A549 (cell line): ENCODE measurements at regions not wholly inside any gene's neighbourhood (a gene's known extent, or its start where the extent isn't known, plus 50 kb on each side); places are given as distances from the start of the nearest gene placed in this dataset.

Experiments used
- ATAC-seq, 2 experiments: fragments of 200-7000 bp in 1 of 2; fragments of >200 bp in 1 of 2; cut with Nextera tagmentation in 1 of 2; cut with Tn5 transposase in 1 of 2; 3 replicates each; pipeline versions ENCODE4 v1.8.0 to v1.9.1; 2018 to 2020; ENCODE audit warnings: mild to moderate bottlenecking in 1 of 2, moderate library complexity in 1 of 2
- CTCF ChIA-PET: fragments of 300-600 bp; sonication (Branson Sonifier 250); formaldehyde crosslinking; extraction: SDS; loops from one replicate; lab custom pipeline; 2021; ENCODE audit warnings: antibody characterized with exemption, inconsistent platforms; lab: Yijun Ruan, JAX
- POLR2A ChIA-PET: fragments of 350-600 bp; formaldehyde crosslinking; extraction: SDS; loops from one replicate; lab custom pipeline; 2021; ENCODE audit warnings: antibody characterized with exemption, inconsistent platforms; lab: Yijun Ruan, JAX
- DNase-seq, 2 experiments: peaks; one replicate each; pipeline versions ENCODE4 v3.0.0 to v3.0.0-alpha.2; 2011 to 2016; ENCODE audit warnings: low read depth in 1 of 2, low spot score in 1 of 2
- FAIRE-seq: peaks from 2 replicates; lab custom pipeline; 2011; peaks lifted over from hg19 to GRCh38; lab: Jason Lieb, UNC
- H3K27ac ChIP-seq, 2 experiments: fragments of >200 bp; sonication (Bioruptor Twin); formaldehyde crosslinking; 3 replicates each; pipeline ENCODE4 v1.5.1; 2016 to 2017
- H3K4me1 ChIP-seq: fragments of >200 bp; sonication (Bioruptor Twin); formaldehyde crosslinking; 3 replicates; pipeline ENCODE4 v1.6.1; 2016
- H3K4me2 ChIP-seq: fragments of >200 bp; sonication (Bioruptor Twin); formaldehyde crosslinking; 3 replicates; pipeline ENCODE4 v1.6.1; 2016
- H3K4me3 ChIP-seq: fragments of >200 bp; sonication (Bioruptor Twin); formaldehyde crosslinking; 3 replicates; pipeline ENCODE4 v1.5.1; 2016
- H3K9me3 ChIP-seq: fragments of >200 bp; sonication (Bioruptor Twin); formaldehyde crosslinking; 3 replicates; pipeline ENCODE4 v1.6.1; 2016
- ATOH8 ChIP-seq: fragments of 250-450 bp; sonication (Bioruptor Pico); IDR thresholded peaks from 2 replicates; pipeline ENCODE4 v1.5.0; 2020; ENCODE audit warnings: low read depth, mild to moderate bottlenecking, moderate library complexity
- BCL3 ChIP-seq: fragments of >200 bp; sonication (Bioruptor Twin); formaldehyde crosslinking; IDR thresholded peaks from 3 replicates; pipeline ENCODE4 v1.6.1; 2016
- BHLHE40 ChIP-seq: IDR thresholded peaks from 2 replicates; pipeline ENCODE4 v1.6.1; 2012; ENCODE audit warnings: low read depth, low read length, inconsistent platforms
- CHD2 ChIP-seq: fragments of 150-350 bp; IDR thresholded peaks from 2 replicates; pipeline ENCODE4 v1.6.1; 2014; ENCODE audit warnings: low read length; ENCODE audit not compliant: partially characterized antibody
- CHD4 ChIP-seq: fragments of 200-600 bp; sonication (generic); IDR thresholded peaks from 2 replicates; pipeline ENCODE4 v1.6.1; 2016; ENCODE audit warnings: antibody characterized with exemption, mild to moderate bottlenecking, borderline replicate concordance
- CTCF ChIP-seq: fragments of >200 bp; sonication (Bioruptor Twin); formaldehyde crosslinking; IDR thresholded peaks from 3 replicates; pipeline ENCODE4 v1.5.1; 2016
- EHF ChIP-seq: fragments of 250-450 bp; sonication (Bioruptor Pico); IDR thresholded peaks from 2 replicates; pipeline ENCODE4 v1.5.0; 2020; ENCODE audit warnings: mild to moderate bottlenecking
- EP300 ChIP-seq, 2 experiments: fragments of >200 bp; sonication (Bioruptor Twin); formaldehyde crosslinking; IDR thresholded peaks; 2 replicates in 1 of 2; 3 replicates in 1 of 2; pipeline ENCODE4 v1.6.1; 2016 to 2017
- FOSL2 ChIP-seq, 2 experiments: fragments of 450-650 bp in 1 of 2; fragments of >200 bp in 1 of 2; sonication (Bioruptor Twin) in 1 of 2; formaldehyde crosslinking; IDR thresholded peaks; 2 replicates each; pipeline versions ENCODE4 v1.5.0 to v1.6.1; 2016 to 2020; ENCODE audit warnings: mild to moderate bottlenecking in 1 of 2, moderate library complexity in 1 of 2
- GATA3 ChIP-seq: IDR thresholded peaks from 2 replicates; pipeline ENCODE4 v1.6.1; 2012; ENCODE audit warnings: borderline replicate concordance
- HDAC2 ChIP-seq: fragments of 200-600 bp; sonication (generic); IDR thresholded peaks from 2 replicates; pipeline ENCODE4 v1.6.1; 2016
- HMGXB4 ChIP-seq: fragments of 250-450 bp; sonication (Bioruptor Pico); IDR thresholded peaks from 2 replicates; pipeline ENCODE4 v1.5.0; 2021; ENCODE audit warnings: mild to moderate bottlenecking, moderate library complexity, borderline replicate concordance
- HOXB13 ChIP-seq: fragments of 250-450 bp; sonication (Bioruptor Pico); IDR thresholded peaks from 2 replicates; pipeline ENCODE4 v1.5.0; 2020; ENCODE audit warnings: low read depth, mild to moderate bottlenecking, moderate library complexity
- JUN ChIP-seq, 2 experiments: fragments of >200 bp; sonication (Bioruptor Twin); formaldehyde crosslinking; IDR thresholded peaks; 2 replicates in 1 of 2; 3 replicates in 1 of 2; pipeline ENCODE4 v1.6.1; 2016 to 2017
- MAZ ChIP-seq: fragments of 150-350 bp; IDR thresholded peaks from 2 replicates; pipeline ENCODE4 v1.6.1; 2014; ENCODE audit warnings: antibody characterized with exemption, low read depth, low read length, borderline replicate concordance
- MYC ChIP-seq: IDR thresholded peaks from 2 replicates; pipeline ENCODE4 v1.6.1; 2012; ENCODE audit warnings: mild to moderate bottlenecking, inconsistent platforms, low read length, improper control_type of control experiment, borderline replicate concordance
- NR3C1 ChIP-seq: fragments of >200 bp; sonication (Bioruptor Twin); formaldehyde crosslinking; IDR thresholded peaks from 3 replicates; pipeline ENCODE4 v1.6.1; 2017
- PHF8 ChIP-seq: fragments of 200-600 bp; sonication (generic); IDR thresholded peaks from 2 replicates; pipeline ENCODE4 v1.6.1; 2016; ENCODE audit warnings: low read depth, mild to moderate bottlenecking, antibody characterized with exemption, moderate library complexity, borderline replicate concordance
- RARB ChIP-seq: fragments of 250-450 bp; sonication (Bioruptor Pico); IDR thresholded peaks from 2 replicates; pipeline ENCODE4 v1.8.0; 2021; ENCODE audit warnings: mild to moderate bottlenecking, moderate library complexity
- REST ChIP-seq: fragments of 200-600 bp; sonication (generic); IDR thresholded peaks from 2 replicates; pipeline ENCODE4 v1.6.1; 2016; ENCODE audit warnings: antibody characterized with exemption, mild to moderate bottlenecking, moderate library complexity
- RNF2 ChIP-seq: fragments of 200-600 bp; sonication (generic); IDR thresholded peaks from 2 replicates; pipeline ENCODE4 v1.6.1; 2016; ENCODE audit warnings: low read depth, mild to moderate bottlenecking, antibody characterized with exemption, moderate library complexity, borderline replicate concordance
- SREBF2 ChIP-seq: fragments of 450-650 bp; IDR thresholded peaks from 2 replicates; pipeline ENCODE4 v1.6.1; 2014; ENCODE audit warnings: mild to moderate bottlenecking, moderate library complexity
- TP53 ChIP-seq: fragments of 250-450 bp; sonication (Bioruptor Pico); IDR thresholded peaks from 2 replicates; pipeline ENCODE4 v1.5.0; 2021; ENCODE audit warnings: mild to moderate bottlenecking, moderate library complexity
- ZNF302 ChIP-seq: fragments of 250-450 bp; sonication (Bioruptor Pico); IDR thresholded peaks from 2 replicates; pipeline ENCODE4 v1.9.0; 2021; ENCODE audit warnings: inconsistent platforms, mild to moderate bottlenecking, moderate library complexity
- ZSCAN20 ChIP-seq: fragments of 250-450 bp; sonication (Bioruptor Pico); IDR thresholded peaks from 2 replicates; pipeline ENCODE4 v1.8.0; 2022; ENCODE audit warnings: mild to moderate bottlenecking, moderate library complexity
- WGBS: methylation state at CpG from one replicate; pipeline ENCODE4 v1.1.6; 2017; ENCODE audit errors: missing lambda C conversion rate; 5-methylcytosine and 5-hydroxymethylcytosine counted together

GRCh38 chr13:50170447-50171037 is 155.3 kb downstream of the KCNRG start (continued):
- TF ChIP-seq CTCF (peak; percentile 51), SREBF2 (no peak), MYC (no peak), NR3C1 (no peak), EP300 (IDR thresholded peaks at IDR 0.05) (no peak), HOXB13 (CRISPR knock-in tag) (no peak), BCL3 (no peak), BHLHE40 (no peak), MAZ (no peak)

GRCh38 chr13:50171590-50172282 is 156.5 kb downstream of the KCNRG start:
- H3K4me3 ChIP-seq = no peak overlapping the region
- H3K9me3 ChIP-seq = no peaks in the 10 kb centered on the region
- 94% methylated on average over 15 of the region's 15 CpGs for WGBS
- FAIRE-seq = no peak
- no peak for ATAC-seq
- no peak for TF ChIP-seq REST
- no peak for TF ChIP-seq HMGXB4 (CRISPR knock-in tag)
- TF ChIP-seq MYC = no peak
- TF ChIP-seq TP53 = no peak
- no peak for TF ChIP-seq CHD2
- TF ChIP-seq JUN (IDR thresholded peaks at IDR 0.05) = no peak
- TF ChIP-seq ATOH8 (CRISPR knock-in tag) = no peak
- no peak for TF ChIP-seq ZSCAN20 (CRISPR knock-in tag)
- TF ChIP-seq RARB = no peak
- TF ChIP-seq FOSL2 (IDR thresholded peaks at IDR 0.05) = no peak
- no peak for TF ChIP-seq FOSL2 (CRISPR knock-in tag; IDR thresholded peaks at IDR 0.05)
- no peak for TF ChIP-seq HDAC2
- no peak for TF ChIP-seq BHLHE40
- no peak for TF ChIP-seq ZNF302 (CRISPR knock-in tag)
- TF ChIP-seq SREBF2 = no peak
- TF ChIP-seq RNF2 = no peak
- TF ChIP-seq CTCF = no peak
- TF ChIP-seq CHD4 = no peak
- TF ChIP-seq GATA3 = no peak
- TF ChIP-seq EHF (CRISPR knock-in tag) = no peak
- no peak for TF ChIP-seq PHF8
- TF ChIP-seq, all 56 proteins: peak for 0
- H3K4me2 ChIP-seq = no peak overlapping the region
- no peak for DNase-seq
- ChIA-PET CTCF (interaction anchor here (1.6 to 1.9 kb wide), 2 partner anchors 357 to 740 kb away, joined by 4 read pairs; no protein-coding TSS in a partner anchor), POLR2A (no interaction called here)
- no peaks in the 10 kb centered on the region for H3K4me1 ChIP-seq
- H3K27ac ChIP-seq = no peak overlapping the region
